GM23248 (cell line): ENCODE measurements at regions not wholly inside any gene's neighbourhood (a gene's known extent, or its start where the extent isn't known, plus 50 kb on each side); places are given as distances from the start of the nearest gene placed in this dataset.

Experiments
- EZH2 ChIP-seq: fragments of 200-600 bp; sonication (generic); IDR thresholded peaks from 2 replicates; pipeline ENCODE4 v1.6.1; 2018; ENCODE audit warnings: antibody characterized with exemption, mild to moderate bottlenecking; ENCODE audit not compliant: insufficient read depth, poor library complexity, severe bottlenecking
- EZH2phosphoT487 ChIP-seq: fragments of 200-600 bp; sonication (generic); IDR thresholded peaks from 2 replicates; pipeline ENCODE4 v1.6.1; 2018; ENCODE audit warnings: antibody characterized with exemption, moderate library complexity, mild to moderate bottlenecking, low read depth; ENCODE audit not compliant: insufficient read depth

- TF ChIP-seq EZH2phosphoT487, result no peak
- TF ChIP-seq EZH2, result no peak
Observed at GRCh38 chr11:129749141-129749540, 66.5 kb upstream of the TMEM45B start.
